ENCODE measurements at regions not wholly inside any gene's neighbourhood (a gene's known extent, or its start where the extent isn't known, plus 50 kb on each side); places are given as distances from the start of the nearest gene placed in this dataset.

DNA sequence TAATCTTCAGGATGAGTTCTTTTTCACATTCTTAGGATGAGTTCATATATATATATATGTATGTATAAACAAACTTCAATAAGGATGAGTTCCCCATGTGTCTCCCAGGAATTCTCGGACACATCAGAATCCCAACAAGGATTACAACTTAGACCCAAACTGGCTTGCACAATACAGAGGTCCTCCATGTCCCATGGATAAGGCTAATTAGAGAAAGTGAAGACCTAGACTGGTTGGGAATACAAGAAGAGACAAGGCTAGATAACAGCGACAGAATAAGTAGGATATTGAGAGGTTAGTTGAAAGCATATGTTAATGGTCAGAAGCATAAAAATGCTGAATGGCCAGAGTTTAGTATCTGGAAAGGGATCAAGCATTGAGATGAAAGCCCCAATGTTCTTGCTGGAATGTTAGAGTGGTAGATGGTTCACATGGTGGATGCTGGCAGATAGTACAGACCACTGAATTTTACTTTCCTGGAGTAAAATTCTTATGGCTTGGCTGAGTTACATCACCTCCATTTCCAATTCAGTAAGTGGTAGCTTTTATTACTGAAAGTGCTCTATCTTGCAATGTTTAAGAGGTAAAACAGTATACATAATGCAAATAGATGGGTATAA is 154.9 kb upstream of the EPHA4 start:
- TF ChIP-seq CEBPB (IDR thresholded peaks at IDR 0.05; ENCODE audit: low read depth, low read length) (no peak), RAD21 (IDR thresholded peaks at IDR 0.05; ENCODE audit: low read length) (no peak), SMC3 (IDR thresholded peaks at IDR 0.05; ENCODE audit: low read depth, low read length) (no peak), POLR2A (IDR thresholded peaks at IDR 0.05; ENCODE audit: low read depth, low read length) (no peak), MAFK (IDR thresholded peaks at IDR 0.05; ENCODE audit: low read depth, low read length) (no peak), RFX5 (IDR thresholded peaks at IDR 0.05; ENCODE audit: low read depth, low read length) (no peak), NFE2L2 (IDR thresholded peaks at IDR 0.05; ENCODE audit: low read depth, low read length) (no peak), MXI1 (IDR thresholded peaks at IDR 0.05; ENCODE audit: borderline replicate concordance, low read depth, low read length) (no peak)
- TF ChIP-seq, protein P1, sequence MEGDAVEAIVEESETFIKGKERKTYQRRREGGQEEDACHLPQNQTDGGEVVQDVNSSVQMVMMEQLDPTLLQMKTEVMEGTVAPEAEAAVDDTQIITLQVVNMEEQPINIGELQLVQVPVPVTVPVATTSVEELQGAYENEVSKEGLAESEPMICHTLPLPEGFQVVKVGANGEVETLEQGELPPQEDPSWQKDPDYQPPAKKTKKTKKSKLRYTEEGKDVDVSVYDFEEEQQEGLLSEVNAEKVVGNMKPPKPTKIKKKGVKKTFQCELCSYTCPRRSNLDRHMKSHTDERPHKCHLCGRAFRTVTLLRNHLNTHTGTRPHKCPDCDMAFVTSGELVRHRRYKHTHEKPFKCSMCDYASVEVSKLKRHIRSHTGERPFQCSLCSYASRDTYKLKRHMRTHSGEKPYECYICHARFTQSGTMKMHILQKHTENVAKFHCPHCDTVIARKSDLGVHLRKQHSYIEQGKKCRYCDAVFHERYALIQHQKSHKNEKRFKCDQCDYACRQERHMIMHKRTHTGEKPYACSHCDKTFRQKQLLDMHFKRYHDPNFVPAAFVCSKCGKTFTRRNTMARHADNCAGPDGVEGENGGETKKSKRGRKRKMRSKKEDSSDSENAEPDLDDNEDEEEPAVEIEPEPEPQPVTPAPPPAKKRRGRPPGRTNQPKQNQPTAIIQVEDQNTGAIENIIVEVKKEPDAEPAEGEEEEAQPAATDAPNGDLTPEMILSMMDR (conservative IDR thresholded peaks at IDR 0.05; ENCODE audit: low read depth, low read length), result no peak
